B cell (primary cell): ENCODE measurements at regions not wholly inside any gene's neighbourhood (a gene's known extent, or its start where the extent isn't known, plus 50 kb on each side); places are given as distances from the start of the nearest gene placed in this dataset.

Source experiments
- ATAC-seq: fragments of 200-7000 bp; cut with Tn5 transposase; one replicate; pipeline ENCODE4 v1.10.0; 2021; ENCODE audit warnings: low read depth, mild to moderate bottlenecking, moderate number of reproducible peaks, moderate library complexity
- CTCF ChIA-PET: fragments of 350-600 bp; sonication (Branson Sonifier 250); formaldehyde crosslinking; loops from one replicate; lab custom pipeline; 2021; ENCODE audit warnings: antibody characterized with exemption, inconsistent platforms; lab: Charles Lee
- POLR2A ChIA-PET: fragments of 350-600 bp; sonication (Branson Sonifier 250); formaldehyde crosslinking; loops from one replicate; lab custom pipeline; 2021; ENCODE audit warnings: antibody characterized with exemption; lab: Charles Lee
- DNase-seq: peaks from one replicate; pipeline ENCODE4 v3.0.0; 2013
- H2AFZ ChIP-seq: 2 replicates; pipeline ENCODE4 v1.6.1; 2012; ENCODE audit warnings: mild to moderate bottlenecking, low read depth, low read length; ENCODE audit not compliant: insufficient read depth, poor library complexity, severe bottlenecking
- H3K27ac ChIP-seq, 2 donors: 1 replicate in 1 of 2; 2 replicates in 1 of 2; pipeline ENCODE4 v1.5.1; 2012 to 2013; ENCODE audit warnings: low read length in 2 of 2, mild to moderate bottlenecking in 2 of 2, moderate library complexity in 1 of 2
- H3K27me3 ChIP-seq, 4 experiments: fragments of 200-600 bp in 1 of 4; sonication (generic) in 1 of 4; replicated peaks in 1 of 4; 1 replicate in 2 of 4; 2 replicates in 2 of 4; pipeline versions ENCODE4 v1.6.1 to v1.7.0; 2013 to 2016; ENCODE audit warnings: low read length in 3 of 4, mild to moderate bottlenecking in 2 of 4, mixed read lengths in 1 of 4, moderate library complexity in 1 of 4; ENCODE audit not compliant: insufficient read depth in 4 of 4, control insufficient read depth in 3 of 4; ENCODE audit errors: control extremely low read depth in 1 of 4
- H3K36me3 ChIP-seq, 2 experiments: replicated peaks in 1 of 2; 1 replicate in 1 of 2; 2 replicates in 1 of 2; pipeline versions ENCODE4 v1.6.1 to v1.7.1; 2013; ENCODE audit warnings: low read length in 1 of 2; ENCODE audit not compliant: insufficient read depth in 2 of 2, control insufficient read depth in 1 of 2; ENCODE audit errors: control extremely low read depth in 1 of 2, extremely low read depth in 1 of 2
- H3K4me1 ChIP-seq, 2 donors: fragments of 200-600 bp in 1 of 2; sonication (generic) in 1 of 2; 1 replicate in 1 of 2; 2 replicates in 1 of 2; pipeline versions ENCODE4 v1.5.1 to v1.6.1; 2013 to 2017; ENCODE audit warnings: low read length in 2 of 2; ENCODE audit not compliant: control insufficient read depth in 2 of 2, insufficient read depth in 2 of 2
- H3K4me2 ChIP-seq: replicated peaks from 2 replicates; pipeline ENCODE3; 2012; ENCODE audit warnings: mild to moderate bottlenecking, low read depth, low read length; ENCODE audit not compliant: poor library complexity, severe bottlenecking
- H3K4me3 ChIP-seq, 5 experiments: fragments of 200-600 bp in 1 of 5; sonication (generic) in 1 of 5; 1 replicate in 3 of 5; 2 replicates in 2 of 5; pipeline versions ENCODE4 v1.5.1 to v1.7.0; 2011 to 2016; ENCODE audit warnings: low read length in 4 of 5, mild to moderate bottlenecking in 4 of 5, low read depth in 2 of 5, control low read depth in 1 of 5, moderate library complexity in 1 of 5; ENCODE audit not compliant: insufficient read depth in 1 of 5; ENCODE audit errors: control extremely low read depth in 1 of 5, extremely low read depth in 1 of 5
- H3K79me2 ChIP-seq: fragments of 200-600 bp; sonication (generic); one replicate; pipeline ENCODE4 v1.6.0; 2016; ENCODE audit warnings: low read length; ENCODE audit not compliant: control insufficient read depth, insufficient read depth
- H3K9ac ChIP-seq: fragments of 200-600 bp; sonication (generic); 2 replicates; pipeline ENCODE4 v1.6.1; 2017; ENCODE audit warnings: mild to moderate bottlenecking, low read length, moderate library complexity
- H3K9me3 ChIP-seq, 3 donors: one replicate each; pipeline versions ENCODE4 v1.6.1 to v1.7.1; 2013; ENCODE audit warnings: low read length in 2 of 3; ENCODE audit not compliant: control insufficient read depth in 2 of 3, insufficient read depth in 1 of 3; ENCODE audit errors: control extremely low read depth in 1 of 3
- H4K20me1 ChIP-seq: 2 replicates; pipeline ENCODE4 v1.6.0; 2012; ENCODE audit warnings: mild to moderate bottlenecking, low read length; ENCODE audit not compliant: insufficient read depth, control insufficient read depth, poor library complexity, severe bottlenecking
- H3K27ac Mint-ChIP-seq: one replicate; pipeline ENCODE4 v1.8.0; 2021; ENCODE audit warnings: mixed read lengths
- H3K27me3 Mint-ChIP-seq: one replicate; pipeline ENCODE4 v1.8.0; 2021; ENCODE audit warnings: mixed read lengths
- H3K4me1 Mint-ChIP-seq: one replicate; pipeline ENCODE4 v1.8.0; 2021; ENCODE audit warnings: mixed read lengths
- H3K4me3 Mint-ChIP-seq: one replicate; pipeline ENCODE4 v1.8.0; 2021; ENCODE audit warnings: mixed read lengths
- H3K9me3 Mint-ChIP-seq: one replicate; pipeline ENCODE4 v1.8.0; 2022; ENCODE audit warnings: mixed read lengths; ENCODE audit not compliant: insufficient read depth
- CTCF ChIP-seq: fragments of 200-600 bp; IDR thresholded peaks from one replicate; pipeline ENCODE4 v1.8.0; 2022; ENCODE audit warnings: antibody characterized with exemption, mild to moderate bottlenecking
- EZH2 ChIP-seq: IDR thresholded peaks from 2 replicates; pipeline ENCODE4 v1.6.1; 2012; ENCODE audit warnings: borderline replicate concordance, low read depth, mild to moderate bottlenecking, moderate library complexity, low read length; ENCODE audit not compliant: insufficient read depth, poor library complexity, severe bottlenecking
- WGBS: methylation state at CpG from one replicate; pipeline ENCODE4 v1.1.5; 2013; ENCODE audit warnings: missing lambda C conversion rate; ENCODE audit not compliant: insufficient coverage; 5-methylcytosine and 5-hydroxymethylcytosine counted together
- intact Hi-C: fragments of 100-400 bp; cut with micrococcal nuclease; formaldehyde crosslinking; loops from one replicate; pipeline ENCODE4 v1.10.0; 2022

GRCh38 chr1:60916906-60917305 is 165.5 kb upstream of the NFIA start:
- Histone ChIP-seq H3K9ac (no peak overlapping the region), H3K4me2 (no peak overlapping the region), H3K4me1 (no peaks in the 10 kb centered on the region), H4K20me1 (no peaks in the 10 kb centered on the region), H3K79me2 (no peaks in the 10 kb centered on the region), H3K4me3 (no peak overlapping the region), H3K27ac (no peak overlapping the region), H2AFZ (no peak overlapping the region), H3K9me3 (no peaks in the 10 kb centered on the region), H3K27me3 (no peaks in the 10 kb centered on the region), H3K36me3 (no peaks in the 10 kb centered on the region)
- Mint-ChIP-seq H3K4me3 (no peak overlapping the region), H3K4me1 (no peaks in the 10 kb centered on the region), H3K27ac (no peak overlapping the region), H3K27me3 (peaks cover 9% of the 10 kb centered on the region), H3K9me3 (no peaks in the 10 kb centered on the region)
- ATAC-seq = no peak
- CTCF ChIA-PET = no interaction called here
- TF ChIP-seq CTCF (no peak), EZH2 (no peak)
- DNase-seq = no peak
- 96% methylated on average over 7 of the region's 9 CpGs for WGBS
- POLR2A ChIA-PET = no interaction called here
- intact Hi-C loops = no loop called here

GRCh38 chr1:60916199-60916598 is 166.2 kb upstream of the NFIA start:
- Mint-ChIP-seq H3K4me1 (no peaks in the 10 kb centered on the region), H3K4me3 (no peak overlapping the region), H3K27ac (no peak overlapping the region), H3K9me3 (no peaks in the 10 kb centered on the region), H3K27me3 (peaks cover 11% of the 10 kb centered on the region)
- ChIA-PET POLR2A (no interaction called here), CTCF (no interaction called here)
- Histone ChIP-seq H3K36me3 (no peaks in the 10 kb centered on the region), H3K79me2 (no peaks in the 10 kb centered on the region), H4K20me1 (no peaks in the 10 kb centered on the region), H3K27me3 (no peaks in the 10 kb centered on the region), H3K27ac (no peak overlapping the region), H3K4me3 (no peak overlapping the region), H2AFZ (no peak overlapping the region), H3K4me2 (no peak overlapping the region), H3K9ac (no peak overlapping the region), H3K9me3 (no peaks in the 10 kb centered on the region), H3K4me1 (no peaks in the 10 kb centered on the region)
- no peak for ATAC-seq
- TF ChIP-seq EZH2 (no peak), CTCF (no peak)
- intact Hi-C loops = no loop called here
- DNase-seq = no peak
